Activated B cell treated with CpG ODN at 0.5 μM for 24 hours (primary cell): ENCODE measurements at regions not wholly inside any gene's neighbourhood (a gene's known extent, or its start where the extent isn't known, plus 50 kb on each side); places are given as distances from the start of the nearest gene placed in this dataset.

ENCODE experiments used
- ATAC-seq: fragments of 200-7000 bp; cut with Tn5 transposase; one replicate; pipeline ENCODE4 v1.10.0; 2021; ENCODE audit warnings: low read depth, mild to moderate bottlenecking, moderate library complexity
- CTCF ChIA-PET: fragments of 350-600 bp; sonication (Branson Sonifier 250); formaldehyde crosslinking; loops from one replicate; lab custom pipeline; 2021; ENCODE audit warnings: antibody characterized with exemption; lab: Charles Lee
- POLR2A ChIA-PET: fragments of 350-600 bp; sonication (Branson Sonifier 250); formaldehyde crosslinking; loops from one replicate; lab custom pipeline; 2021; ENCODE audit warnings: antibody characterized with exemption; lab: Charles Lee
- DNase-seq: peaks from one replicate; pipeline ENCODE4 v3.0.0; 2022
- H3K27ac Mint-ChIP-seq: one replicate; pipeline ENCODE4 v1.8.0; 2020; ENCODE audit warnings: mixed read lengths
- H3K27me3 Mint-ChIP-seq: one replicate; pipeline ENCODE4 v1.8.0; 2021; ENCODE audit warnings: mixed read lengths
- H3K36me3 Mint-ChIP-seq: one replicate; pipeline ENCODE4 v1.8.0; 2021; ENCODE audit warnings: low read depth, mixed read lengths
- H3K4me1 Mint-ChIP-seq: one replicate; pipeline ENCODE4 v1.8.0; 2021; ENCODE audit warnings: mixed read lengths
- H3K4me3 Mint-ChIP-seq: one replicate; pipeline ENCODE4 v1.8.0; 2020; ENCODE audit warnings: mild to moderate bottlenecking, mixed read lengths
- H3K9me3 Mint-ChIP-seq: one replicate; pipeline ENCODE4 v1.8.0; 2020; ENCODE audit warnings: mixed read lengths
- CTCF ChIP-seq: fragments of 200-600 bp; IDR thresholded peaks from one replicate; pipeline ENCODE4 v1.8.0; 2022; ENCODE audit warnings: antibody characterized with exemption, mild to moderate bottlenecking
- intact Hi-C: fragments of 100-400 bp; cut with micrococcal nuclease; formaldehyde crosslinking; loops from one replicate; pipeline ENCODE4 v1.15.1; 2024

GRCh38 chr9:737400-738120 is 103.9 kb upstream of the DMRT1 start:
- no peak for TF ChIP-seq CTCF
- ChIA-PET CTCF (no interaction called here), POLR2A (no interaction called here)
- DNase-seq (no peak), ATAC-seq (no peak)
- Mint-ChIP-seq H3K4me1 (no peaks in the 10 kb centered on the region), H3K4me3 (no peak overlapping the region), H3K27me3 (no peaks in the 10 kb centered on the region), H3K9me3 (no peaks in the 10 kb centered on the region), H3K36me3 (no peaks in the 10 kb centered on the region), H3K27ac (no peak overlapping the region)
- intact Hi-C loops = no loop called here

GRCh38 chr9:738209-738915 is 103.1 kb upstream of the DMRT1 start:
- Mint-ChIP-seq H3K4me3 (no peak overlapping the region), H3K27ac (no peak overlapping the region), H3K4me1 (no peaks in the 10 kb centered on the region), H3K36me3 (no peaks in the 10 kb centered on the region), H3K27me3 (no peaks in the 10 kb centered on the region), H3K9me3 (no peaks in the 10 kb centered on the region)
- TF ChIP-seq CTCF = no peak
- ATAC-seq (no peak), DNase-seq (no peak)
- intact Hi-C loops = no loop called here
- POLR2A ChIA-PET = no interaction called here
- CTCF ChIA-PET = no interaction called here

- POLR2A ChIA-PET = no interaction called here
- intact Hi-C loops = no loop called here
- Mint-ChIP-seq H3K36me3 (no peaks in the 10 kb centered on the region), H3K27me3 (no peaks in the 10 kb centered on the region), H3K4me3 (no peak overlapping the region), H3K27ac (no peak overlapping the region), H3K9me3 (no peaks in the 10 kb centered on the region), H3K4me1 (no peaks in the 10 kb centered on the region)
- no peak for ATAC-seq
- CTCF ChIA-PET = no interaction called here
- no peak for DNase-seq
- no peak for TF ChIP-seq CTCF
Measured at GRCh38 chr9:739362-739761, 102.1 kb upstream of the DMRT1 start.

GRCh38 chr9:740221-740620 is 101.3 kb upstream of the DMRT1 start:
- ATAC-seq (no peak), DNase-seq (no peak)
- TF ChIP-seq CTCF = no peak
- intact Hi-C loops = no loop called here
- Mint-ChIP-seq H3K4me3 (no peak overlapping the region), H3K27ac (no peak overlapping the region), H3K36me3 (no peaks in the 10 kb centered on the region), H3K9me3 (no peaks in the 10 kb centered on the region), H3K27me3 (no peaks in the 10 kb centered on the region), H3K4me1 (no peaks in the 10 kb centered on the region)
- CTCF ChIA-PET = no interaction called here
- POLR2A ChIA-PET = no interaction called here

- TF ChIP-seq CTCF = no peak
- CTCF ChIA-PET = no interaction called here
Measured at GRCh38 chr9:742104-742503, 99.4 kb upstream of the DMRT1 start.

More at GRCh38 chr9:742104-742503, 99.4 kb upstream of the DMRT1 start:
- ATAC-seq (no peak), DNase-seq (no peak)
- Mint-ChIP-seq H3K36me3 (no peaks in the 10 kb centered on the region), H3K9me3 (no peaks in the 10 kb centered on the region), H3K27ac (no peak overlapping the region), H3K4me1 (no peaks in the 10 kb centered on the region), H3K4me3 (no peak overlapping the region), H3K27me3 (peaks cover 3% of the 10 kb centered on the region)
- POLR2A ChIA-PET = no interaction called here
- intact Hi-C loops = no loop called here
